Astrocyte of the spinal cord (primary cell): ENCODE measurements at regions not wholly inside any gene's neighbourhood (a gene's known extent, or its start where the extent isn't known, plus 50 kb on each side); places are given as distances from the start of the nearest gene placed in this dataset.

ENCODE experiments used
- DNase-seq: peaks from one replicate; pipeline ENCODE4 v3.0.0; 2011; ENCODE audit warnings: low read depth, low spot score
- H3K4me3 ChIP-seq: 2 replicates; pipeline ENCODE4 v1.5.1; 2011; ENCODE audit warnings: low read depth, mild to moderate bottlenecking, low read length, moderate library complexity
- in situ Hi-C: cut with HindIII; loops from 2 replicates; pipeline ENCODE4 v1.10.0; 2017; ENCODE audit warnings: low sequenced_read_pairs
- TF ChIP-seq, protein P1 (sequence below): IDR thresholded peaks from 2 replicates; pipeline ENCODE4 v1.5.1; 2012; ENCODE audit warnings: low read depth, mild to moderate bottlenecking, low read length, inconsistent platforms

DNA sequence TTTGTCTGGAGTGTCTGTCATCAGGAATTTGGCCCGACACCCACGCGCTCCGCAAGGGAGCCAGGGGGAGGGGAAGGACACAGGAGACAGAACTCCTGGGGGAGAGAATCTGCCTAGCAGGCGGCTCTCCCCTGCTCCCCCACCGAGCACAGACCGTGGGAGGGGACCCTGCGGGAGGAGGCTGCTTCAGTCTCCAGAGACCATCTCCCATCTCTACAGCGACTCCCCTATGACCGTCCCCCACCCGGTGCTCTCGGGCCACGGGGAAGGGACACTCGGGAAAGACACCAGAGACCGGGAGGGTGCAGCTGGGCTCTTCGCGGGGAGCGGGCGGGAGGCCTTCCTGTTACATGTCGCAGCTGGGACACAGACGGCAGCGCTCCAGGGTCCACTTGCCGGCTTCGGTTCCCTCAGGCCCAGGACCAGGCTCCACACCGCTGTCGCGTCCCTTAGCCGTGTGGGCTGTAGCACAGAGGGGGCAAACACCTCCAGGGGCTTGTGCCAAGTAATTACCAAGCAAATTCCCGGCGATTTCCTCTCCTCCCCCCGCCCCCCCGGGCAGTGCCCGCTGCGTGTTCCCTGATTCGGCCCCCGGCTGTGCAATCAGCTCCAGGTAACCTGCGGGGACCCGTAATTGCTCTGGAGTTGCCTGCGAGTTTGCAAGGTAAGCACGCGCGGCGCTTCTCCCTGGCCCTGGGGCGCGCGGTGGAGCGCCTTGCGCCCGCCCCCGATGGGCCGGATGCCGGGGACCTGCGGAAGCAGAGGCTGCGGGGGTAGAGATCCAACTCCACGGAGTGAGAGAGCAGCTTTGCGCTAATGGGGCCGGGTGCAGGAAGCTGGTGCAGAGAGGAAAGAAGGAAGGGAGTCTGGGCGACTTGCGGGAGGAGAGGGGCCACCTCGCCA is 155.1 kb upstream of the CADM1 start:
- in situ Hi-C loops: no loop called here
- H3K4me3 ChIP-seq: peak overlapping the region; percentile 37
- peak; percentile 19 for DNase-seq
- TF ChIP-seq, protein P1, sequence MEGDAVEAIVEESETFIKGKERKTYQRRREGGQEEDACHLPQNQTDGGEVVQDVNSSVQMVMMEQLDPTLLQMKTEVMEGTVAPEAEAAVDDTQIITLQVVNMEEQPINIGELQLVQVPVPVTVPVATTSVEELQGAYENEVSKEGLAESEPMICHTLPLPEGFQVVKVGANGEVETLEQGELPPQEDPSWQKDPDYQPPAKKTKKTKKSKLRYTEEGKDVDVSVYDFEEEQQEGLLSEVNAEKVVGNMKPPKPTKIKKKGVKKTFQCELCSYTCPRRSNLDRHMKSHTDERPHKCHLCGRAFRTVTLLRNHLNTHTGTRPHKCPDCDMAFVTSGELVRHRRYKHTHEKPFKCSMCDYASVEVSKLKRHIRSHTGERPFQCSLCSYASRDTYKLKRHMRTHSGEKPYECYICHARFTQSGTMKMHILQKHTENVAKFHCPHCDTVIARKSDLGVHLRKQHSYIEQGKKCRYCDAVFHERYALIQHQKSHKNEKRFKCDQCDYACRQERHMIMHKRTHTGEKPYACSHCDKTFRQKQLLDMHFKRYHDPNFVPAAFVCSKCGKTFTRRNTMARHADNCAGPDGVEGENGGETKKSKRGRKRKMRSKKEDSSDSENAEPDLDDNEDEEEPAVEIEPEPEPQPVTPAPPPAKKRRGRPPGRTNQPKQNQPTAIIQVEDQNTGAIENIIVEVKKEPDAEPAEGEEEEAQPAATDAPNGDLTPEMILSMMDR: no peak

DNA sequence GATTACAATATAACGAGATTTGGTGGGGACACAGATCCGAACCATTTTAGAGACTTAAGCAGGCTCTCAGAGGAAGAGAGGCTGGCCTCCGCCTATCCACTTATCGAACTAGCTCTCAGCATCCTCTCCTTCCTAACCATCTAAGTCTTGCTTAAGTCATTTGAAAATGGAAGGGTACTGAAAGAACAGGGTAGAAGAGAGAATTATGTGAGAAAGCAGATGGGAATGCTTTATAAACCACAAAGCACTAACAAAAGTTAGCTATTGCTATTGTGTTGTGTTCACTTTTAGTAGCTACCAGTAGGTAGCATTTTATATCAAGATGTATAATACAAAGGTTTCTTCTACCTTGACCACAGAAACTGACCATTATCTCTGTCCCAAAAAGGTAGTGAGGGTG is 153.4 kb upstream of the CADM1 start:
- in situ Hi-C loops: no loop called here
- DNase-seq: peak; percentile 45
- TF ChIP-seq, protein P1: no peak
- no peak overlapping the region for H3K4me3 ChIP-seq

DNA sequence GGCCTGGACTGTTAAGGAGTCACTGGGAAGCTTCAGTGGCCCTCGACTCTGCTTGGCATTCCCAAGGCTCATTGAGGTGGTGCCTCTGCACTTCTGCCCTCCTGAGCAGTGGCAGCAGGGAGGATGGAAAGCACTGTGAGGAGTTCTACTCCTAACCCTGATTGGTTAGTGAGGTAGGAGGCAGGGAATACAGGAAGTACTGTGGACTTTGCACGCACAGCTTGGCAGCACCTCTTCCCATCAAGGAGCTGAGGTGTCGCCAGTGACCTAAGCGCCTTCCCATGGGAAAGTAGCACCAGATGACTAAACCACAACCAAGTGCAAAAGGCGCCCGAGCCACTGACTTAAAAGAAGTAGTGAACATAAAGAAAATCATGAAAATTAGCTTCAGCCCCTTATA is 152.5 kb upstream of the CADM1 start:
- no peak for DNase-seq
- no peak overlapping the region for H3K4me3 ChIP-seq
- TF ChIP-seq, protein P1: no peak
- in situ Hi-C loops: no loop called here

DNA sequence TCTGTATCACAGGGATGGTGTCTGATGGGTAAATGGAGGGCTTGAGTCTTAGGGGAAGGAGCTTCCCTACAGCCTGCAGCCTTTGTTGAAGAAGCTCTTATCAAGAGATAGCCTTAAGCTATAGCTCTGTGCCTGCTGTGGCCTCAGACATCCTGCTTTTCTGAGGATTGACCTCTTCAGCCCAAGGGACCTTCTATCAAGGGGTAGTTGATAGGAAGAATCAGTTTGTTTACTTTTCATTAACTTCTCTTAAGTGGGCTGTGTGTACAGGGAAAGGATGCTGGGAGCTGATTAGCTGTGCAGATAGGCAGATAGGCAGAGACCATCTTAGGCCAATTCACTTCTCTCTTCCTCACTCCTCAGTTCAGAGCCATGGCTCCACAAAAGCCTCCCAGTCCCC is 151.8 kb upstream of the CADM1 start:
- TF ChIP-seq, protein P1: no peak
- no peak for DNase-seq
- in situ Hi-C loops: no loop called here
- no peak overlapping the region for H3K4me3 ChIP-seq

DNA sequence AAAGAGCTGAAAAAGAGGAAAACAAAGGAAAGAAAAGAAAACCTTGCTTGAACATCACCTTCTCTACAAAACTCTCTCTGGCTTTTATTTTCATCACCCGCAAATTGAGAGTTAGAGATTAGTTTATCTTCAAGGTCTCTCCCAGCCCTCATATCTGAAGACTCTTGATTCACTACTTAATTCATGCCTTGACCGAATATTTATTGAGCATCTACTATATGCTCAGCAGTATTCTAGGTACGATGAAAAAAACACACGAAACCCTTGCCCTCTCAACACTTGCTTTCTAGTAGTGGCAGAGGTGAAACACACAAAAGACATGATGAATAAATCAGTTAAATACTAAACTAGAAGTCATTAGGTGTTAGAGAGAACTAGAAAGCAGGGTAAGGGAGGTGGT is 150.6 kb upstream of the CADM1 start:
- TF ChIP-seq, protein P1: no peak
- H3K4me3 ChIP-seq: no peak overlapping the region
- in situ Hi-C loops: no loop called here
- DNase-seq: no peak

DNA sequence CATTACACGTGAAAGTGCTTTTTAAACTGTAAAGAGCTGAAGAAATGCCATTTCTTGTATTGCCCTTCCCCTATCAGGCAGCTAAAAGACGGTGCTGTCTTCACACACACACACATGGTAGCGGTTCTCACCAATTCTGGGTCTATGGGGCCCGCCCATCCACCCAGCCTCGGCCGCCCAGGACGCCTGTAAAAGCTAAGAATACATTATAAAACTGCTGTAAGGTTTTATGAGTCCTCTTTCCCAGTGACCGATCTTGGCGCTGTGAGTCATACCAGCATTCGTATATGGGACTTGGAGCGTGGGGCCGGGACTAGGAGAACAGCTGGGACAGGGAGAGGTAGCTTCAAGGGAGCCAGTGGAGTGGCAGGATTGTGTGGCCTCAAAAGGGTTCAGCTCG is 149.7 kb upstream of the CADM1 start:
- no peak overlapping the region for H3K4me3 ChIP-seq
- TF ChIP-seq, protein P1: no peak
- in situ Hi-C loops: no loop called here
- DNase-seq: no peak
